ENCODE measurements at regions not wholly inside any gene's neighbourhood (a gene's known extent, or its start where the extent isn't known, plus 50 kb on each side); places are given as distances from the start of the nearest gene placed in this dataset.

GRCh38 chrX:95332530-95332929 lies 1352.1 kb upstream of the DIAPH2 start (continued):
- TF ChIP-seq TOX (CRISPR knock-in tag; IDR thresholded peaks at IDR 0.05; ENCODE audit: borderline replicate concordance) = no peak
- TF ChIP-seq PPARA (CRISPR knock-in tag; IDR thresholded peaks at IDR 0.05; ENCODE audit: borderline replicate concordance) = no peak
- TF ChIP-seq CSDC2 (CRISPR knock-in tag; IDR thresholded peaks at IDR 0.05) = no peak
- TF ChIP-seq PATZ1 (CRISPR knock-in tag; IDR thresholded peaks at IDR 0.05; ENCODE audit: borderline replicate concordance) = no peak

GRCh38 chrX:95346856-95347255 lies 1337.8 kb upstream of the DIAPH2 start:
- TF ChIP-seq, protein P1, sequence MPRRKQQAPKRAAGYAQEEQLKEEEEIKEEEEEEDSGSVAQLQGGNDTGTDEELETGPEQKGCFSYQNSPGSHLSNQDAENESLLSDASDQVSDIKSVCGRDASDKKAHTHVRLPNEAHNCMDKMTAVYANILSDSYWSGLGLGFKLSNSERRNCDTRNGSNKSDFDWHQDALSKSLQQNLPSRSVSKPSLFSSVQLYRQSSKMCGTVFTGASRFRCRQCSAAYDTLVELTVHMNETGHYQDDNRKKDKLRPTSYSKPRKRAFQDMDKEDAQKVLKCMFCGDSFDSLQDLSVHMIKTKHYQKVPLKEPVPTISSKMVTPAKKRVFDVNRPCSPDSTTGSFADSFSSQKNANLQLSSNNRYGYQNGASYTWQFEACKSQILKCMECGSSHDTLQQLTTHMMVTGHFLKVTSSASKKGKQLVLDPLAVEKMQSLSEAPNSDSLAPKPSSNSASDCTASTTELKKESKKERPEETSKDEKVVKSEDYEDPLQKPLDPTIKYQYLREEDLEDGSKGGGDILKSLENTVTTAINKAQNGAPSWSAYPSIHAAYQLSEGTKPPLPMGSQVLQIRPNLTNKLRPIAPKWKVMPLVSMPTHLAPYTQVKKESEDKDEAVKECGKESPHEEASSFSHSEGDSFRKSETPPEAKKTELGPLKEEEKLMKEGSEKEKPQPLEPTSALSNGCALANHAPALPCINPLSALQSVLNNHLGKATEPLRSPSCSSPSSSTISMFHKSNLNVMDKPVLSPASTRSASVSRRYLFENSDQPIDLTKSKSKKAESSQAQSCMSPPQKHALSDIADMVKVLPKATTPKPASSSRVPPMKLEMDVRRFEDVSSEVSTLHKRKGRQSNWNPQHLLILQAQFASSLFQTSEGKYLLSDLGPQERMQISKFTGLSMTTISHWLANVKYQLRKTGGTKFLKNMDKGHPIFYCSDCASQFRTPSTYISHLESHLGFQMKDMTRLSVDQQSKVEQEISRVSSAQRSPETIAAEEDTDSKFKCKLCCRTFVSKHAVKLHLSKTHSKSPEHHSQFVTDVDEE (CRISPR knock-in tag; IDR thresholded peaks at IDR 0.05) = no peak
- TF ChIP-seq ZC3H10 (CRISPR knock-in tag; IDR thresholded peaks at IDR 0.05) (no peak), ZNF70 (CRISPR knock-in tag; IDR thresholded peaks at IDR 0.05) (no peak), ZFP3 (CRISPR knock-in tag; IDR thresholded peaks at IDR 0.05) (no peak)

DNA sequence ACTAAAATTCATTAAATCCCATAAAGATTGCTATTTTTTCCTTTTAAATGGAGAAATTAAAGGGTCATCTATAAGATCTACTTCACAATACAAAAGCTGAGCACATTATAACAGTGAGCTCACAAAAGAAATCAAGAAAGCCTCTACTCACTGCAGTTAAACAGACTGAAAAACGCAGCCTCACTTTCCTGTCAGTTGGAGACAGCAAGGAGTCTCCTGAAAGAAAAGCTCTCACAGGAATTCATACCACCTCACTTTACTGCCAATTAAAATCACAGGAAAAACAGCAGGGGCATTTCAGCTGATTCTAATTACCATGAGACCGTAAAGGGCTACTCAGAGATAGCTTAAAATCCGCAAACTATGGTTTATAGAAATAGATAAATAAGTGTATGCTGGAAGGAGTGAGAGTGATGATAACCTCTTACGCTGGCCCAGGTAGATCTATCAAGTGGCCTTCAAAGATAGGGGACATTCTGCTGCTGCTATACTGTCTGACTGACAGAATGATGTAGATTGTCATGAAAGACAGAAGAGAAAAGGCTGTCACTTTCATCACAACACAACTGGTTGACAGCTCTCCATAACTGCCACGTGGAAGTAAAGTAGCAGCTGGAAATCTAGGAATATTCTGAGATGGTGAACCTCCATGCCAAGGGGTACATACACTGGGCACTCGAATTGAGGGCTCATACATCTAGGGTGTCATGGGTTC lies 1333.7 kb upstream of the DIAPH2 start:
- ATAC-seq = no peak
- TF ChIP-seq PPARA (CRISPR knock-in tag; IDR thresholded peaks at IDR 0.05; ENCODE audit: borderline replicate concordance) = no peak
- TF ChIP-seq BACH2 (CRISPR knock-in tag; IDR thresholded peaks at IDR 0.05; ENCODE audit: borderline replicate concordance) = no peak
- TF ChIP-seq OSR1 (CRISPR knock-in tag; IDR thresholded peaks at IDR 0.05) = no peak
- TF ChIP-seq ZNF70 (CRISPR knock-in tag; IDR thresholded peaks at IDR 0.05) = no peak
- no peak for TF ChIP-seq POU6F1 (CRISPR knock-in tag; IDR thresholded peaks at IDR 0.05; ENCODE audit: borderline replicate concordance, low read depth)
- TF ChIP-seq CSDC2 (CRISPR knock-in tag; IDR thresholded peaks at IDR 0.05) = no peak
- no peak for TF ChIP-seq RARB (CRISPR knock-in tag; IDR thresholded peaks at IDR 0.05)
- TF ChIP-seq PATZ1 (CRISPR knock-in tag; IDR thresholded peaks at IDR 0.05; ENCODE audit: borderline replicate concordance) = no peak
- TF ChIP-seq ESRRG (CRISPR knock-in tag; IDR thresholded peaks at IDR 0.05) = no peak
- TF ChIP-seq GLIS3 (CRISPR knock-in tag; IDR thresholded peaks at IDR 0.05) = no peak
- TF ChIP-seq ZNF8 (CRISPR knock-in tag; IDR thresholded peaks at IDR 0.05) = no peak
- no peak for TF ChIP-seq TCF4 (CRISPR knock-in tag; IDR thresholded peaks at IDR 0.05; ENCODE audit: borderline replicate concordance)

More at GRCh38 chrX:95346856-95347255, 1337.8 kb upstream of the DIAPH2 start:
- ATAC-seq = no peak

DNA sequence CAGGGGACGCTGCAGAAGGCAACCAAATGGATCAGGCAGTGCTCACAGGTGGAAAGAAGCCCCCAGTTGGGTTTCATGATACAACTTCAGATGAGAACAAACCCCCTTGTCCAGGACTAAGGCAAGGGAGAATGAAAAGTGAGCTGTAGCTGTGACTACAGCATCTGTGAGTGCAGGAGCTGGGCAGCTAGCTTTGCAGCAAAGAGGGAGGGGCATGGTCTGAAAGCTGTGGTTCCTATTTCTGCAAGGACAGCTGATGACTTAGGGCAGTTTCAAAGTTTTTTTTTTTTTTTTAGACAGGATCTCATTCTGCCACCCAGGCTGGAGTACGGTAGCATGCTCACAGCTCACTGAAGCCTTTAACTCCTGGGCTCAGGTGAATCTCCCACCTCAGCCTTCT lies 1317.4 kb upstream of the DIAPH2 start:
- no peak for ATAC-seq
- TF ChIP-seq ZNF70 (CRISPR knock-in tag; IDR thresholded peaks at IDR 0.05) = no peak
- TF ChIP-seq CSDC2 (CRISPR knock-in tag; IDR thresholded peaks at IDR 0.05) = no peak
- no peak for TF ChIP-seq SNAI2 (CRISPR knock-in tag; IDR thresholded peaks at IDR 0.05)
- no peak for TF ChIP-seq OSR1 (CRISPR knock-in tag; IDR thresholded peaks at IDR 0.05)
- TF ChIP-seq, protein P2, sequence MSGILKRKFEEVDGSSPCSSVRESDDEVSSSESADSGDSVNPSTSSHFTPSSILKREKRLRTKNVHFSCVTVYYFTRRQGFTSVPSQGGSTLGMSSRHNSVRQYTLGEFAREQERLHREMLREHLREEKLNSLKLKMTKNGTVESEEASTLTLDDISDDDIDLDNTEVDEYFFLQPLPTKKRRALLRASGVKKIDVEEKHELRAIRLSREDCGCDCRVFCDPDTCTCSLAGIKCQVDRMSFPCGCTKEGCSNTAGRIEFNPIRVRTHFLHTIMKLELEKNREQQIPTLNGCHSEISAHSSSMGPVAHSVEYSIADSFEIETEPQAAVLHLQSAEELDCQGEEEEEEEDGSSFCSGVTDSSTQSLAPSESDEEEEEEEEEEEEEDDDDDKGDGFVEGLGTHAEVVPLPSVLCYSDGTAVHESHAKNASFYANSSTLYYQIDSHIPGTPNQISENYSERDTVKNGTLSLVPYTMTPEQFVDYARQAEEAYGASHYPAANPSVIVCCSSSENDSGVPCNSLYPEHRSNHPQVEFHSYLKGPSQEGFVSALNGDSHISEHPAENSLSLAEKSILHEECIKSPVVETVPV (CRISPR knock-in tag; IDR thresholded peaks at IDR 0.05) = no peak
- no peak for TF ChIP-seq ZC3H10 (CRISPR knock-in tag; IDR thresholded peaks at IDR 0.05)
- TF ChIP-seq TOX (CRISPR knock-in tag; IDR thresholded peaks at IDR 0.05; ENCODE audit: borderline replicate concordance) = no peak
- TF ChIP-seq ESRRG (CRISPR knock-in tag; IDR thresholded peaks at IDR 0.05) = no peak
- TF ChIP-seq RARB (CRISPR knock-in tag; IDR thresholded peaks at IDR 0.05) = no peak
- no peak for TF ChIP-seq CREB5 (CRISPR knock-in tag; IDR thresholded peaks at IDR 0.05; ENCODE audit: low read depth)
- TF ChIP-seq ARNTL (CRISPR knock-in tag; IDR thresholded peaks at IDR 0.05; ENCODE audit: borderline replicate concordance, low read depth) = no peak
- TF ChIP-seq TCF4 (CRISPR knock-in tag; IDR thresholded peaks at IDR 0.05; ENCODE audit: borderline replicate concordance) = no peak
- TF ChIP-seq ZFP30 (CRISPR knock-in tag; IDR thresholded peaks at IDR 0.05) = no peak
- no peak for TF ChIP-seq GLIS3 (CRISPR knock-in tag; IDR thresholded peaks at IDR 0.05)

Data from SK-N-SH treated with all-trans-retinoic acid at 6 μM for 48 hours (cell line).